ENCODE measurements at regions not wholly inside any gene's neighbourhood (a gene's known extent, or its start where the extent isn't known, plus 50 kb on each side); places are given as distances from the start of the nearest gene placed in this dataset.

DNA sequence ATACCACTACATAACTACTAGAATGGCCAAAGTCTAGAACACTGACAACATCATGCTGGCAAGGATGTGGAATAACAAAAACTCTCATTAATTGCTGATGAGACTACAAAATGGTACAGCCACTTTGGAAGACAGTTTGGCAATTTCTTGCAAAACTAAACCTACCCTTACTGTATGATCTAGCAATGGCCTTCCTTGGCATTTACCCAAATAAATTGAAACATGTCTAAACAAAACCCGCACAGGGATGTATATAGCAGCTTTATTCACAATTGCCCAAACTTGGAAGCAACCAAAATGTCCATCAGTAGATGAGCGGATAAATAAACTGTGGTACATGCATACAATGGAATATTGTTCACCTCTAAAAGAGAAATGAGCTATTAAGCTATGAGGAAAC is 87.9 kb upstream of the SLC24A5 start:
- H3K4me1 ChIP-seq (replicated peaks in 1 of 2), result no peaks in the 10 kb centered on the region
- DNase-seq, result no peak

DNA sequence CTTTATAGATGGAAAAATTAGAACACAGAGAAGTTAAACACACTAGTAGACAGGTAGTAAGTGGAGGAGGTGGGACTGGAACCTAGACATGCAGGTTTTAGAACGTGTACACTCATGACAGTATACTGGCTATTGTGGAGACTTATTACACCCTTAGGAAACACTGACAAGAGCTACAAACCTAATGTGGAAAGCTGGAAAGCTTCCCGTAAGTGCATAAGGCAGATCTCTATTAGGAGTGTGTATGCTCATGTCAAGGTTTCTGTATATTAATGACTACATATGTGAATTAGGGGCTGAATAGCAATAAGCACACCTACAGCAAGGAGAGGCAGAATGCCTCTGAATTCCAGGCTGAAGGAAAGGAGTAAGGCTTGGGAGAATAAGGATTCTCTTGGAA is 82.6 kb upstream of the SLC24A5 start:
- H3K4me1 ChIP-seq (replicated peaks in 1 of 2), result no peaks in the 10 kb centered on the region
- no peak overlapping the region for H3K4me3 ChIP-seq
- H3K9me3 ChIP-seq (replicated peaks in 1 of 3), result no peaks in the 10 kb centered on the region
- no peaks in the 10 kb centered on the region for H3K36me3 ChIP-seq (replicated peaks in 1 of 2)
- WGBS, 4 donors, result 67 to 87% (median 85%) methylated on average over 2 of the region's 2 CpGs
- DNase-seq, result no peak
- TF ChIP-seq CTCF (IDR thresholded peaks at IDR 0.05), result no peak
- TF ChIP-seq POLR2A (IDR thresholded peaks at IDR 0.05), result no peak
- H3K27ac ChIP-seq, result no peak overlapping the region
- no peaks in the 10 kb centered on the region for H3K27me3 ChIP-seq
- intact Hi-C loops (cut with DNase I), result no loop called here

More for the DNA sequence above, 87.9 kb upstream of the SLC24A5 start:
- no peak for TF ChIP-seq POLR2A (IDR thresholded peaks at IDR 0.05)
- no peaks in the 10 kb centered on the region for H3K36me3 ChIP-seq (replicated peaks in 1 of 2)
- H3K27ac ChIP-seq, result no peak overlapping the region
- no peaks in the 10 kb centered on the region for H3K9me3 ChIP-seq (replicated peaks in 1 of 3)
- intact Hi-C loops (cut with DNase I), result no loop called here
- H3K4me3 ChIP-seq, result no peak overlapping the region
- 88 to 95% (median 92%) methylated on average over 2 of the region's 2 CpGs for WGBS, 4 donors
- no peaks in the 10 kb centered on the region for H3K27me3 ChIP-seq

GRCh38 chr15:48040166-48040817 is 80.5 kb upstream of the SLC24A5 start:
- Histone ChIP-seq H3K36me3 (replicated peaks in 1 of 2) (no peaks in the 10 kb centered on the region), H3K4me1 (replicated peaks in 1 of 2) (no peaks in the 10 kb centered on the region), H3K27me3 (no peaks in the 10 kb centered on the region), H3K9me3 (replicated peaks in 1 of 3) (no peaks in the 10 kb centered on the region), H3K4me3 (no peak overlapping the region), H3K27ac (no peak overlapping the region)
- peak; percentile 20 to 68 (median 59) for DNase-seq
- no peak for TF ChIP-seq POLR2A (IDR thresholded peaks at IDR 0.05)
- no peak for TF ChIP-seq CTCF (IDR thresholded peaks at IDR 0.05)
- intact Hi-C loops (cut with DNase I), result no loop called here
- 31 to 49% (median 37%) methylated on average over 6 of the region's 6 CpGs for WGBS, 4 donors

DNA sequence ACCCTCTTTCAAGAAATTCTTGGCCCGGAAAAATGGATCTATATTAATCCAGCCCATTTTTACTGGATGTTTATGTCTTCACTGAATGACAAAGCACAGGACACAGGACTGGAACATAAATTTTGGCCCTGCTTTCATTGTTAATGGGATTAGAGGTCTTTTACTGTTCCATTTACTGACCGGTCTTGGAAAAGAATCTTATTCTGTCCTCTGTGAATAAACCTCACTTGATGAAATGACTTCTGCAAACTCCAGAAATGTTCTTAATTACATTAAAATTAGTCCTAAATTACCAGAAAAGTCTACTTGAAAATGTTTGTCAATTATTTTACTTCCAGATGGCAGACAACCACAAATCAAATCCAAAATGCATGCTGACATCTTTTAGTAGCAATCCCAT is 79.3 kb upstream of the SLC24A5 start:
- Histone ChIP-seq H3K27ac (no peak overlapping the region), H3K27me3 (no peaks in the 10 kb centered on the region), H3K4me1 (replicated peaks in 1 of 2) (no peaks in the 10 kb centered on the region), H3K4me3 (no peak overlapping the region), H3K36me3 (replicated peaks in 1 of 2) (no peaks in the 10 kb centered on the region), H3K9me3 (replicated peaks in 1 of 3) (no peaks in the 10 kb centered on the region)
- TF ChIP-seq CTCF (IDR thresholded peaks at IDR 0.05) (no peak), POLR2A (IDR thresholded peaks at IDR 0.05) (no peak)
- 83 to 95% (median 91%) methylated on average over 2 of the region's 2 CpGs for WGBS, 4 donors
- intact Hi-C loops (cut with DNase I), result no loop called here
- no peak for DNase-seq

DNA sequence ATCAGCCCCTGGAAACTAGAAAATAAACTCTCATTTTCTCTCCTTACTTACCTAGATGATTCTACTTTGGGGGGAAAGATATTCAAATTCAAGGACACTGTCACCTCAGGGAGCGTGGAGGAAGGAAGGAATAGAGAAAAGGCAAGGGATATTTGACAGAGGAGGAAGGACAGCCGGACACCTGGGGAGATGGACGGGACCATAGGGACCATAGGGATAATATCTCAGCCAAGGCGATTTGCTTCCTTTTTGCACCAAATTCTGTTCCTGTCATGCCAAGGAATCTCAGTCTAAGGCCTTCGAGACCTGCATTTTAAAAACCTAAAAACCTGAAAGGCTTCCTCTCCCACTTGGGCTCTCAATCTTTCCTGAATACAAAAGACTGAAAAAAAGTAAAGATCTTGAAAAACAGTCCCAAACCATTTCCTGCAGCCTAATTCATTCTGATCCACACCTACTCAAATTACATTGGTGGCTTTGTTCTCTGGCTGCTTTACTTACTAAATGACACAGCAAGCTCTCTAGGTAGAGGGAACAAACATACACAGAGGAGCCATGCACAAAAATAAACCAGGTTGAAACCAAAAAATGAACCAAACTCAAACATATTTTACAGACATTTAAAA is 73.9 kb upstream of the SLC24A5 start:
- Histone ChIP-seq H3K4me3 (no peak overlapping the region), H3K9me3 (replicated peaks in 1 of 3) (no peaks in the 10 kb centered on the region), H3K36me3 (replicated peaks in 1 of 2) (no peaks in the 10 kb centered on the region), H3K4me1 (replicated peaks in 1 of 2) (no peaks in the 10 kb centered on the region), H3K27me3 (no peaks in the 10 kb centered on the region), H3K27ac (no peak overlapping the region)
- WGBS, 4 donors, result 70 to 85% (median 74%) methylated on average over 5 of the region's 5 CpGs
- TF ChIP-seq POLR2A (IDR thresholded peaks at IDR 0.05) (no peak), CTCF (IDR thresholded peaks at IDR 0.05) (no peak)
- DNase-seq, result no peak
- intact Hi-C loops (cut with DNase I), result no loop called here
